Vagina (tissue), 2 donors: ENCODE measurements at regions not wholly inside any gene's neighbourhood (a gene's known extent, or its start where the extent isn't known, plus 50 kb on each side); places are given as distances from the start of the nearest gene placed in this dataset.

Source experiments
- POLR2A ChIP-seq, 2 donors: fragments of 450-650 bp; IDR thresholded peaks; one replicate each; pipeline ENCODE4 v1.6.1; 2017; ENCODE audit warnings: antibody characterized with exemption in 2 of 2, mild to moderate bottlenecking in 2 of 2, moderate library complexity in 2 of 2
- TF ChIP-seq, protein P1 (sequence below), 3 experiments: fragments of 450-650 bp in 2 of 3; fragments of 200-600 bp in 1 of 3; sonication (generic) in 1 of 3; IDR thresholded peaks; one replicate each; pipeline ENCODE4 v1.5.1; 2017 to 2019; ENCODE audit warnings: antibody characterized with exemption in 3 of 3, mild to moderate bottlenecking in 2 of 3, moderate library complexity in 2 of 3

DNA sequence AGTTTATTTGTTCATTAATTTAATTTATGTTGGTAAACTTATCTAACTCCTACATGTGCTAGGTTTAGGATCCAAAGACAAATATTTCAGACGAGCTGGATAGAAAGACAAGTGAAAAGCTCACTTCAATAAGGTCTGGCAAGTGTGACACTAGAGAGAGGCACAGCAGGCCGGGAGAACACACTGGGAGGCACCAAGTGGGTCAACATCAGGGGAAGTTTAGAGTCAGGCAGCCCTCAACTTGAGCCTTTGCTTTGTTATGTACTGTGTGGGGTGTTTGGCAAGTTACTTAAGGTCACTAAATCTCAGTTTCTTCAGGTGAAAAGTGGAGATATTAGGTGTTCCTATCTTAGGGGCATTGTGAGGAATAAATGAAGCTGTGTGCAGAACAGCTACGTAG, 214.4 kb downstream of the PCSK1 start:
- no peak for TF ChIP-seq POLR2A (IDR thresholded peaks at IDR 0.05)
- TF ChIP-seq, protein P1, sequence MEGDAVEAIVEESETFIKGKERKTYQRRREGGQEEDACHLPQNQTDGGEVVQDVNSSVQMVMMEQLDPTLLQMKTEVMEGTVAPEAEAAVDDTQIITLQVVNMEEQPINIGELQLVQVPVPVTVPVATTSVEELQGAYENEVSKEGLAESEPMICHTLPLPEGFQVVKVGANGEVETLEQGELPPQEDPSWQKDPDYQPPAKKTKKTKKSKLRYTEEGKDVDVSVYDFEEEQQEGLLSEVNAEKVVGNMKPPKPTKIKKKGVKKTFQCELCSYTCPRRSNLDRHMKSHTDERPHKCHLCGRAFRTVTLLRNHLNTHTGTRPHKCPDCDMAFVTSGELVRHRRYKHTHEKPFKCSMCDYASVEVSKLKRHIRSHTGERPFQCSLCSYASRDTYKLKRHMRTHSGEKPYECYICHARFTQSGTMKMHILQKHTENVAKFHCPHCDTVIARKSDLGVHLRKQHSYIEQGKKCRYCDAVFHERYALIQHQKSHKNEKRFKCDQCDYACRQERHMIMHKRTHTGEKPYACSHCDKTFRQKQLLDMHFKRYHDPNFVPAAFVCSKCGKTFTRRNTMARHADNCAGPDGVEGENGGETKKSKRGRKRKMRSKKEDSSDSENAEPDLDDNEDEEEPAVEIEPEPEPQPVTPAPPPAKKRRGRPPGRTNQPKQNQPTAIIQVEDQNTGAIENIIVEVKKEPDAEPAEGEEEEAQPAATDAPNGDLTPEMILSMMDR (IDR thresholded peaks at IDR 0.05), result no peak
